ENCODE measurements at regions not wholly inside any gene's neighbourhood (a gene's known extent, or its start where the extent isn't known, plus 50 kb on each side); places are given as distances from the start of the nearest gene placed in this dataset.

GRCh38 chrX:39310891-39311290 lies 509.6 kb downstream of the MID1IP1 start:
- Histone ChIP-seq H3K79me2 (ENCODE audit: insufficient read depth, low read length) (0 out of 2 replicates have a peak, but pooled peaks cover 2% of the 10 kb centered on the region), H4K5ac (ENCODE audit: insufficient read length, low read depth, low read length) (no peak overlapping the region), H3K23me2 (ENCODE audit: insufficient read length, low read depth, low read length, poor library complexity, severe bottlenecking) (no peaks in the 10 kb centered on the region), H4K91ac (ENCODE audit: insufficient read length, low read depth, low read length) (no peak overlapping the region), H3K18ac (ENCODE audit: insufficient read length, low read depth, low read length) (no peak overlapping the region), H2AFZ (ENCODE audit: low read length) (no peak overlapping the region), H2BK120ac (ENCODE audit: low read depth, low read length, poor library complexity, severe bottlenecking) (no peak overlapping the region), H2BK20ac (ENCODE audit: low read depth, low read length, poor library complexity, severe bottlenecking) (no peak overlapping the region), H3K27ac (ENCODE audit: insufficient read length, low read depth, low read length) (no peak overlapping the region), H2AK5ac (ENCODE audit: insufficient read length, low read length) (no peak overlapping the region), H3T11ph (ENCODE audit: low read length) (no peak overlapping the region), H3K23ac (ENCODE audit: insufficient read length, low read depth, low read length) (no peak overlapping the region), H3K4me2 (ENCODE audit: insufficient read depth, insufficient read length, low read length) (no peak overlapping the region), H3K4ac (ENCODE audit: low read depth, low read length) (no peak overlapping the region), H3K9me3 (ENCODE audit: control insufficient read depth, low read depth, low read length) (no peaks in the 10 kb centered on the region), H2BK5ac (ENCODE audit: insufficient read length, low read length) (no peak overlapping the region), H3K79me1 (ENCODE audit: insufficient read depth, low read depth, low read length, poor library complexity, severe bottlenecking) (no peaks in the 10 kb centered on the region), H3K14ac (ENCODE audit: insufficient read depth, low read length) (no peak overlapping the region), H3K56ac (ENCODE audit: insufficient read length, low read depth, low read length) (no peak overlapping the region), H3K27me3 (ENCODE audit: insufficient read depth, low read length) (no peaks in the 10 kb centered on the region), H4K8ac (replicated peaks; ENCODE audit: insufficient read length, low read depth, low read length) (no peak overlapping the region), H2BK15ac (ENCODE audit: low read depth, low read length) (no peak overlapping the region), H4K20me1 (ENCODE audit: control insufficient read depth, insufficient read depth, insufficient read length) (no peaks in the 10 kb centered on the region), H3K9ac (ENCODE audit: extremely low read depth, insufficient read length, low read length) (no peak overlapping the region), H2BK12ac (ENCODE audit: insufficient read length, low read depth, low read length) (no peak overlapping the region), H3K4me1 (ENCODE audit: insufficient read depth, low read length) (no peaks in the 10 kb centered on the region)
- no peak overlapping the region for H3K4me3 Mint-ChIP-seq
- H3K27ac Mint-ChIP-seq: no peak overlapping the region
- H3K27me3 Mint-ChIP-seq (ENCODE audit: low read depth): peaks cover 6% of the 10 kb centered on the region
- no peak for TF ChIP-seq CTCF (conservative IDR thresholded peaks at IDR 0.05)
- H3K36me3 Mint-ChIP-seq (ENCODE audit: insufficient read depth in 1 of 3, low read depth in 3 of 3): peaks cover 0 to 13% (median under 1%) of the 10 kb centered on the region in 3 experiments; a peak in 4 of 7 replicates
- no peak for DNase-seq
- no CpG with 5 or more reads among the region's 4 CpGs for WGBS (ENCODE audit: extremely low coverage, insufficient read length, low lambda C conversion rate)
- peaks cover 58 to 81% of the 10 kb centered on the region in 2 experiments for H3K9me3 Mint-ChIP-seq
- no peaks in the 10 kb centered on the region for H3K4me1 Mint-ChIP-seq

All from H9 (cell line).